ENCODE measurements at regions not wholly inside any gene's neighbourhood (a gene's known extent, or its start where the extent isn't known, plus 50 kb on each side); places are given as distances from the start of the nearest gene placed in this dataset.

- TF ChIP-seq CBFB (IDR thresholded peaks at IDR 0.05; ENCODE audit: low read depth) (peak; percentile 95), TCF3 (IDR thresholded peaks at IDR 0.05; ENCODE audit: borderline replicate concordance, insufficient read depth, low read depth, low read length) (0 out of 2 replicates have a peak, but pooled peaks have one; percentile 12), MTA3 (IDR thresholded peaks at IDR 0.05; ENCODE audit: borderline replicate concordance, low read length) (peak; percentile 88), RUNX3 (IDR thresholded peaks at IDR 0.05; ENCODE audit: low read length) (peak; percentile 99), MEF2B (IDR thresholded peaks at IDR 0.05; ENCODE audit: partially characterized antibody, poor library complexity, severe bottlenecking) (peak; percentile 77), FOXM1 (IDR thresholded peaks at IDR 0.05; ENCODE audit: low read depth, low read length) (peak; percentile 94), MEF2A (IDR thresholded peaks at IDR 0.05; ENCODE audit: insufficient read depth, low read depth, low read length) (peak; percentile 83), ZNF687 (IDR thresholded peaks at IDR 0.05) (no peak), RELA (IDR thresholded peaks at IDR 0.05; ENCODE audit: borderline replicate concordance, partially characterized antibody) (no peak), ZSCAN29 (IDR thresholded peaks at IDR 0.05) (0 out of 2 replicates have a peak, but pooled peaks have one; percentile 27), TBL1XR1 (IDR thresholded peaks at IDR 0.05; ENCODE audit: low read depth, low read length) (peak; percentile 68), BCL11A (IDR thresholded peaks at IDR 0.05; ENCODE audit: low read depth, low read length) (peak; percentile 82), RAD21 (IDR thresholded peaks at IDR 0.05; ENCODE audit: insufficient read depth, low read depth, low read length) (peak; percentile 31; the same call in 1 of the 2 replicates), SIN3A (IDR thresholded peaks at IDR 0.05; ENCODE audit: low read depth, low read length) (no peak), FOS (IDR thresholded peaks at IDR 0.05; ENCODE audit: borderline replicate concordance, extremely low read depth, insufficient read length) (no peak), NR2F1 (conservative IDR thresholded peaks at IDR 0.05) (peak; percentile 78), RFX5 (IDR thresholded peaks at IDR 0.05; ENCODE audit: low read depth, low read length) (peak; percentile 87), PML (IDR thresholded peaks at IDR 0.05; ENCODE audit: low read length) (peak; percentile 51; the same call in 1 of the 2 replicates), IKZF1 (conservative IDR thresholded peaks at IDR 0.05) (peak; percentile 75), CEBPZ (IDR thresholded peaks at IDR 0.05; ENCODE audit: low read depth, low read length) (no peak)
- TF ChIP-seq, protein P1, sequence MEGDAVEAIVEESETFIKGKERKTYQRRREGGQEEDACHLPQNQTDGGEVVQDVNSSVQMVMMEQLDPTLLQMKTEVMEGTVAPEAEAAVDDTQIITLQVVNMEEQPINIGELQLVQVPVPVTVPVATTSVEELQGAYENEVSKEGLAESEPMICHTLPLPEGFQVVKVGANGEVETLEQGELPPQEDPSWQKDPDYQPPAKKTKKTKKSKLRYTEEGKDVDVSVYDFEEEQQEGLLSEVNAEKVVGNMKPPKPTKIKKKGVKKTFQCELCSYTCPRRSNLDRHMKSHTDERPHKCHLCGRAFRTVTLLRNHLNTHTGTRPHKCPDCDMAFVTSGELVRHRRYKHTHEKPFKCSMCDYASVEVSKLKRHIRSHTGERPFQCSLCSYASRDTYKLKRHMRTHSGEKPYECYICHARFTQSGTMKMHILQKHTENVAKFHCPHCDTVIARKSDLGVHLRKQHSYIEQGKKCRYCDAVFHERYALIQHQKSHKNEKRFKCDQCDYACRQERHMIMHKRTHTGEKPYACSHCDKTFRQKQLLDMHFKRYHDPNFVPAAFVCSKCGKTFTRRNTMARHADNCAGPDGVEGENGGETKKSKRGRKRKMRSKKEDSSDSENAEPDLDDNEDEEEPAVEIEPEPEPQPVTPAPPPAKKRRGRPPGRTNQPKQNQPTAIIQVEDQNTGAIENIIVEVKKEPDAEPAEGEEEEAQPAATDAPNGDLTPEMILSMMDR (IDR thresholded peaks at IDR 0.05 in 2 of 3, conservative IDR thresholded peaks at IDR 0.05 in 1 of 3; ENCODE audit: control insufficient read depth in 2 of 3, extremely low read depth in 1 of 3, insufficient read depth in 1 of 3, low read depth in 3 of 3, low read length in 3 of 3), result no peak
- TF ChIP-seq, protein P2, sequence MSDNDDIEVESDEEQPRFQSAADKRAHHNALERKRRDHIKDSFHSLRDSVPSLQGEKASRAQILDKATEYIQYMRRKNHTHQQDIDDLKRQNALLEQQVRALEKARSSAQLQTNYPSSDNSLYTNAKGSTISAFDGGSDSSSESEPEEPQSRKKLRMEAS (IDR thresholded peaks at IDR 0.05; ENCODE audit: low read depth, low read length), result no peak
These were observed 119.1 kb upstream of the OTUD4 start (continued) for GRCh38 chr4:145299380-145300076.

Data from GM12878 (cell line).